Neural cell (in vitro differentiated cells): ENCODE measurements at regions not wholly inside any gene's neighbourhood (a gene's known extent, or its start where the extent isn't known, plus 50 kb on each side); places are given as distances from the start of the nearest gene placed in this dataset.

Source experiments
- H2AFZ ChIP-seq: fragments of 200-600, 300-800 bp; sonication (generic), shearing (Covaris generic); 2 replicates; pipeline ENCODE4 v1.6.0; 2014; ENCODE audit warnings: low read depth, mild to moderate bottlenecking, antibody characterized with exemption, low read length, moderate library complexity
- H3F3A ChIP-seq: fragments of 200-600 bp; shearing (Covaris generic); 2 replicates; pipeline ENCODE4 v1.6.1; 2016; ENCODE audit warnings: mild to moderate bottlenecking, moderate library complexity, mixed read lengths, antibody characterized with exemption, low read length; ENCODE audit not compliant: insufficient read depth, poor library complexity, severe bottlenecking
- H3K27ac ChIP-seq: fragments of 200-600, 300-800 bp; sonication (generic), shearing (Covaris generic); 2 replicates; pipeline ENCODE4 v1.5.1; 2014; ENCODE audit warnings: mild to moderate bottlenecking, low read length, moderate library complexity
- H3K27me3 ChIP-seq: fragments of 300-800, 200-600 bp; sonication (generic), shearing (Covaris generic); 2 replicates; pipeline ENCODE4 v1.6.0; 2014; ENCODE audit warnings: mild to moderate bottlenecking, low read depth, low read length, moderate library complexity; ENCODE audit not compliant: insufficient read depth
- H3K36me3 ChIP-seq: fragments of 300-800, 200-600 bp; sonication (generic), shearing (Covaris generic); 2 replicates; pipeline ENCODE4 v1.5.1; 2014; ENCODE audit warnings: mild to moderate bottlenecking, antibody characterized with exemption, low read length, moderate library complexity; ENCODE audit not compliant: insufficient read depth
- H3K4me2 ChIP-seq: fragments of 300-800, 200-600 bp; sonication (generic), shearing (Covaris generic); 2 replicates; pipeline ENCODE4 v1.6.0; 2014; ENCODE audit warnings: mild to moderate bottlenecking, low read length
- H3K4me3 ChIP-seq: fragments of 300-800, 200-600 bp; sonication (generic), shearing (Covaris generic); 2 replicates; pipeline ENCODE4 v1.5.1; 2014; ENCODE audit warnings: mild to moderate bottlenecking, low read length, moderate library complexity
- H3K79me2 ChIP-seq: fragments of 200-600 bp; shearing (Covaris generic); replicated peaks from 2 replicates; pipeline ENCODE4 v1.6.0; 2014; ENCODE audit warnings: mild to moderate bottlenecking, low read length, moderate library complexity; ENCODE audit not compliant: insufficient read depth
- H3K9ac ChIP-seq: fragments of 300-800, 200-600 bp; sonication (generic), shearing (Covaris generic); 2 replicates; pipeline ENCODE4 v1.6.1; 2016; ENCODE audit warnings: mild to moderate bottlenecking, low read length, mixed read lengths
- H3K9me2 ChIP-seq: fragments of 200-600 bp; shearing (Covaris generic); 2 replicates; pipeline ENCODE4 v1.6.1; 2016; ENCODE audit warnings: mild to moderate bottlenecking, low read length, mixed read lengths; ENCODE audit not compliant: insufficient read depth
- H3K9me3 ChIP-seq: fragments of 200-600, 300-800 bp; sonication (generic), shearing (Covaris generic); 2 replicates; pipeline ENCODE4 v1.6.1; 2016; ENCODE audit warnings: mild to moderate bottlenecking, mixed run types, low read length, moderate library complexity, mixed read lengths
- H4K20me1 ChIP-seq: fragments of 200-600 bp; shearing (Covaris generic); 2 replicates; pipeline ENCODE4 v1.6.1; 2016; ENCODE audit warnings: mild to moderate bottlenecking, mixed run types; ENCODE audit not compliant: insufficient read depth
- EP300 ChIP-seq: fragments of 450-650 bp; conservative IDR thresholded peaks from 2 replicates; pipeline ENCODE4 v1.6.1; 2014; ENCODE audit warnings: antibody characterized with exemption, mild to moderate bottlenecking, moderate library complexity; ENCODE audit not compliant: poor library complexity, severe bottlenecking
- EZH2 ChIP-seq: fragments of 200-600, 300-800 bp; shearing (Covaris generic), sonication (generic); IDR thresholded peaks from 2 replicates; pipeline ENCODE4 v1.6.1; 2014; ENCODE audit warnings: antibody characterized with exemption, low read length, borderline replicate concordance, mild to moderate bottlenecking; ENCODE audit not compliant: insufficient read depth, poor library complexity, severe bottlenecking
- MXI1 ChIP-seq: fragments of 450-650 bp; conservative IDR thresholded peaks from 2 replicates; pipeline ENCODE4 v1.6.1; 2014; ENCODE audit warnings: antibody characterized with exemption, mild to moderate bottlenecking; ENCODE audit not compliant: poor library complexity, severe bottlenecking
- POLR2AphosphoS5 ChIP-seq: IDR thresholded peaks from 2 replicates; pipeline ENCODE4 v1.6.1; 2012
- RAD21 ChIP-seq: fragments of 450-650 bp; conservative IDR thresholded peaks from 2 replicates; pipeline ENCODE4 v1.6.1; 2014; ENCODE audit warnings: antibody characterized with exemption, mild to moderate bottlenecking, moderate library complexity
- SMC3 ChIP-seq: fragments of 450-650 bp; conservative IDR thresholded peaks from 2 replicates; pipeline ENCODE4 v1.6.1; 2014; ENCODE audit warnings: antibody characterized with exemption, mild to moderate bottlenecking, moderate library complexity; ENCODE audit not compliant: poor library complexity
- TAF1 ChIP-seq: IDR thresholded peaks from 2 replicates; pipeline ENCODE4 v1.6.1; 2012; ENCODE audit warnings: low read depth
- TF ChIP-seq, protein P1 (sequence below): IDR thresholded peaks from 2 replicates; pipeline ENCODE4 v1.6.1; 2012; ENCODE audit warnings: borderline replicate concordance
- TF ChIP-seq, protein P2 (sequence below): fragments of 450-650 bp; IDR thresholded peaks from 2 replicates; pipeline ENCODE4 v1.5.1; 2014; ENCODE audit warnings: antibody characterized with exemption, mild to moderate bottlenecking, moderate library complexity; ENCODE audit not compliant: poor library complexity, severe bottlenecking

DNA sequence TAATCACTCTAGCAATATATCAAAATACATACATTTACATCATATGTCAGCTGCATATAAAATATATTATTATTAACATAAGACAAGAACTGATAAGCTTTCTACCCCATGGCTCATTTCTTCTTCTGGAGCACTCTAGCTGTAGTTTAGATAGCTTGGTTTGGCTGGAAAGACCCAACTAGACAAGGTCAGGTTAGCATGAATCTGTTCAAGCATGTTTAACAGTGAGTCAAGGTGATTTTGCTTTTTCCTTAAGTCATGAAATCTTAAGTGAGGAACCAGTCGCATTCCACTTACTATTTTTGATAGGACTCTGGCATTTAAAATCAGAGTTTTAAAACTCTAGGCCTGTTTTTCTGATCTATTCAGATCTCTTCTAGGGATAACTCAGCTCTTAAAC lies 157.0 kb upstream of the PDGFD start:
- no peak overlapping the region for H3K9ac ChIP-seq
- H3K27me3 ChIP-seq, result no peaks in the 10 kb centered on the region
- no peak overlapping the region for H3K4me3 ChIP-seq
- H4K20me1 ChIP-seq, result no peaks in the 10 kb centered on the region
- H3K79me2 ChIP-seq, result no peaks in the 10 kb centered on the region
- H3K36me3 ChIP-seq, result no peaks in the 10 kb centered on the region
- H3K9me3 ChIP-seq, result no peaks in the 10 kb centered on the region
- H3F3A ChIP-seq, result no peaks in the 10 kb centered on the region
- no peaks in the 10 kb centered on the region for H3K9me2 ChIP-seq
- no peak for TF ChIP-seq EZH2
- TF ChIP-seq, protein P1, sequence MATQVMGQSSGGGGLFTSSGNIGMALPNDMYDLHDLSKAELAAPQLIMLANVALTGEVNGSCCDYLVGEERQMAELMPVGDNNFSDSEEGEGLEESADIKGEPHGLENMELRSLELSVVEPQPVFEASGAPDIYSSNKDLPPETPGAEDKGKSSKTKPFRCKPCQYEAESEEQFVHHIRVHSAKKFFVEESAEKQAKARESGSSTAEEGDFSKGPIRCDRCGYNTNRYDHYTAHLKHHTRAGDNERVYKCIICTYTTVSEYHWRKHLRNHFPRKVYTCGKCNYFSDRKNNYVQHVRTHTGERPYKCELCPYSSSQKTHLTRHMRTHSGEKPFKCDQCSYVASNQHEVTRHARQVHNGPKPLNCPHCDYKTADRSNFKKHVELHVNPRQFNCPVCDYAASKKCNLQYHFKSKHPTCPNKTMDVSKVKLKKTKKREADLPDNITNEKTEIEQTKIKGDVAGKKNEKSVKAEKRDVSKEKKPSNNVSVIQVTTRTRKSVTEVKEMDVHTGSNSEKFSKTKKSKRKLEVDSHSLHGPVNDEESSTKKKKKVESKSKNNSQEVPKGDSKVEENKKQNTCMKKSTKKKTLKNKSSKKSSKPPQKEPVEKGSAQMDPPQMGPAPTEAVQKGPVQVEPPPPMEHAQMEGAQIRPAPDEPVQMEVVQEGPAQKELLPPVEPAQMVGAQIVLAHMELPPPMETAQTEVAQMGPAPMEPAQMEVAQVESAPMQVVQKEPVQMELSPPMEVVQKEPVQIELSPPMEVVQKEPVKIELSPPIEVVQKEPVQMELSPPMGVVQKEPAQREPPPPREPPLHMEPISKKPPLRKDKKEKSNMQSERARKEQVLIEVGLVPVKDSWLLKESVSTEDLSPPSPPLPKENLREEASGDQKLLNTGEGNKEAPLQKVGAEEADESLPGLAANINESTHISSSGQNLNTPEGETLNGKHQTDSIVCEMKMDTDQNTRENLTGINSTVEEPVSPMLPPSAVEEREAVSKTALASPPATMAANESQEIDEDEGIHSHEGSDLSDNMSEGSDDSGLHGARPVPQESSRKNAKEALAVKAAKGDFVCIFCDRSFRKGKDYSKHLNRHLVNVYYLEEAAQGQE, result no peak
- no peak for TF ChIP-seq EP300
- TF ChIP-seq POLR2AphosphoS5, result no peak
- TF ChIP-seq TAF1, result no peak
- TF ChIP-seq, protein P2, sequence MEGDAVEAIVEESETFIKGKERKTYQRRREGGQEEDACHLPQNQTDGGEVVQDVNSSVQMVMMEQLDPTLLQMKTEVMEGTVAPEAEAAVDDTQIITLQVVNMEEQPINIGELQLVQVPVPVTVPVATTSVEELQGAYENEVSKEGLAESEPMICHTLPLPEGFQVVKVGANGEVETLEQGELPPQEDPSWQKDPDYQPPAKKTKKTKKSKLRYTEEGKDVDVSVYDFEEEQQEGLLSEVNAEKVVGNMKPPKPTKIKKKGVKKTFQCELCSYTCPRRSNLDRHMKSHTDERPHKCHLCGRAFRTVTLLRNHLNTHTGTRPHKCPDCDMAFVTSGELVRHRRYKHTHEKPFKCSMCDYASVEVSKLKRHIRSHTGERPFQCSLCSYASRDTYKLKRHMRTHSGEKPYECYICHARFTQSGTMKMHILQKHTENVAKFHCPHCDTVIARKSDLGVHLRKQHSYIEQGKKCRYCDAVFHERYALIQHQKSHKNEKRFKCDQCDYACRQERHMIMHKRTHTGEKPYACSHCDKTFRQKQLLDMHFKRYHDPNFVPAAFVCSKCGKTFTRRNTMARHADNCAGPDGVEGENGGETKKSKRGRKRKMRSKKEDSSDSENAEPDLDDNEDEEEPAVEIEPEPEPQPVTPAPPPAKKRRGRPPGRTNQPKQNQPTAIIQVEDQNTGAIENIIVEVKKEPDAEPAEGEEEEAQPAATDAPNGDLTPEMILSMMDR, result no peak
- no peak for TF ChIP-seq MXI1
- no peak for TF ChIP-seq RAD21
- no peak overlapping the region for H3K27ac ChIP-seq
- no peak overlapping the region for H3K4me2 ChIP-seq
- no peak overlapping the region for H2AFZ ChIP-seq

DNA sequence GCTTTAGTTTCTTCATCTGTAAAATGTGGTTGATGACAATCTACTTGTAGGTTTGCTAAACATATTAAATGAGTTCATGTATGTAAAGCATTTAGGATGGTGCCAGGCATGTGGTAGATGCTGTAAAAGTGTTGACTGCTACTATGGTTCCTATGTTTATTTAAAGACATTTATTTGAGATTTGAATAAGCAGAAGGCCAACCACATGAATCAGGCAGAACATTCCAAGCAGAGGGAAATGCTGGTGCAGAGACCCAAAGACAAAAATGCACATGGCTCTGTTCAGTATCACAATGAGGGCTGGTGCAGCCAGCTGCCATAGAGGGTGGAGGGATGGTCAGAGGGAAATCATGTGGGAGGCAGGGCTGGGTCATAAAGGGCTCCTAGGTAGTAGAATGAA lies 156.2 kb upstream of the PDGFD start:
- H3K9ac ChIP-seq, result no peak overlapping the region
- H4K20me1 ChIP-seq, result no peaks in the 10 kb centered on the region
- H3K9me3 ChIP-seq, result no peaks in the 10 kb centered on the region
- H3K4me2 ChIP-seq, result no peak overlapping the region
- no peaks in the 10 kb centered on the region for H3K9me2 ChIP-seq
- H3K36me3 ChIP-seq, result no peaks in the 10 kb centered on the region
- no peak for TF ChIP-seq POLR2AphosphoS5
- no peak for TF ChIP-seq SMC3
- TF ChIP-seq, protein P1, result no peak
- no peak for TF ChIP-seq EZH2
- TF ChIP-seq, protein P2, result no peak
- TF ChIP-seq TAF1, result no peak
- no peak for TF ChIP-seq MXI1
- H3F3A ChIP-seq, result no peaks in the 10 kb centered on the region
- H3K27me3 ChIP-seq, result no peaks in the 10 kb centered on the region
- H3K4me3 ChIP-seq, result no peak overlapping the region
- H3K79me2 ChIP-seq, result no peaks in the 10 kb centered on the region
- no peak overlapping the region for H2AFZ ChIP-seq
- no peak overlapping the region for H3K27ac ChIP-seq
